ENCODE measurements at regions not wholly inside any gene's neighbourhood (a gene's known extent, or its start where the extent isn't known, plus 50 kb on each side); places are given as distances from the start of the nearest gene placed in this dataset.

DNA sequence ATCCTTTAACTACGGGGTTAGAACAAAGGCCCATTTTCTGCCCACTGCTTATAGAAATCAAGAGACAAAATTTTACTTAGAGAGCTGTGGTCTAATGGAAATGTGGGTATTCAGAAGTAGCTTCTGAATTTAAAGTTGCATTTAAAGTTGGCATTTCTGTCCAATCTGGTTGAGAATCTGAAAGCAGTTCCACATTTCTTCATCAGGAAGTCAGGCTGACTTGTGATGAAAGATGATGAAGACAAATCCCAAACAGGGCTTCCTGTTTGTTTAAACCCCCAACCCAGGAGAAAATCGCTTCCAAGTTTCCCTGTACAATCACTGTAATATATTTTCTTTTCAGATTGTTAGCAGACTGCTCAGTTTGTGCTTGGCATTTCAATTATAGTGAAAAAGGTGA lies 345.3 kb downstream of the SPRY1 start:
- Mint-ChIP-seq H3K27me3 (ENCODE audit: low read depth) (no peaks in the 10 kb centered on the region), H3K4me1 (peaks cover 19% of the 10 kb centered on the region), H3K27ac (no peak overlapping the region), H3K36me3 (no peaks in the 10 kb centered on the region), H3K4me3 (no peak overlapping the region), H3K9me3 (no peaks in the 10 kb centered on the region)
- TF ChIP-seq, protein P1, sequence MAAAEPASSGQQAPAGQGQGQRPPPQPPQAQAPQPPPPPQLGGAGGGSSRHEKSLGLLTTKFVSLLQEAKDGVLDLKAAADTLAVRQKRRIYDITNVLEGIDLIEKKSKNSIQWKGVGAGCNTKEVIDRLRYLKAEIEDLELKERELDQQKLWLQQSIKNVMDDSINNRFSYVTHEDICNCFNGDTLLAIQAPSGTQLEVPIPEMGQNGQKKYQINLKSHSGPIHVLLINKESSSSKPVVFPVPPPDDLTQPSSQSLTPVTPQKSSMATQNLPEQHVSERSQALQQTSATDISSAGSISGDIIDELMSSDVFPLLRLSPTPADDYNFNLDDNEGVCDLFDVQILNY (CRISPR knock-in tag; IDR thresholded peaks at IDR 0.05), result no peak
- no peak for TF ChIP-seq IRF2 (CRISPR knock-in tag; IDR thresholded peaks at IDR 0.05; ENCODE audit: borderline replicate concordance, low read depth)
- no peak for TF ChIP-seq JAZF1 (CRISPR knock-in tag; IDR thresholded peaks at IDR 0.05)
- TF ChIP-seq ZNF396 (CRISPR knock-in tag; IDR thresholded peaks at IDR 0.05; ENCODE audit: borderline replicate concordance), result no peak
- no peak for TF ChIP-seq ATF1 (CRISPR knock-in tag; IDR thresholded peaks at IDR 0.05)
- TF ChIP-seq TEAD1 (CRISPR knock-in tag; IDR thresholded peaks at IDR 0.05), result no peak
- TF ChIP-seq MYBL2 (CRISPR knock-in tag; IDR thresholded peaks at IDR 0.05), result no peak
- TF ChIP-seq CREM (CRISPR knock-in tag; IDR thresholded peaks at IDR 0.05), result no peak
- TF ChIP-seq ZBTB43 (CRISPR knock-in tag; IDR thresholded peaks at IDR 0.05), result no peak
- no peak for TF ChIP-seq HMGA2 (CRISPR knock-in tag; IDR thresholded peaks at IDR 0.05)
- TF ChIP-seq RELA (CRISPR knock-in tag; IDR thresholded peaks at IDR 0.05; ENCODE audit: borderline replicate concordance), result no peak
- CTCF ChIA-PET, result no interaction called here
- DNase-seq (ENCODE audit: low spot score), result no peak
- ATAC-seq, result no peak
- POLR2A ChIA-PET, result no interaction called here

- TF ChIP-seq NR3C1 (CRISPR knock-in tag; conservative IDR thresholded peaks at IDR 0.05; ENCODE audit: low read depth), result no peak
- TF ChIP-seq, protein P2, sequence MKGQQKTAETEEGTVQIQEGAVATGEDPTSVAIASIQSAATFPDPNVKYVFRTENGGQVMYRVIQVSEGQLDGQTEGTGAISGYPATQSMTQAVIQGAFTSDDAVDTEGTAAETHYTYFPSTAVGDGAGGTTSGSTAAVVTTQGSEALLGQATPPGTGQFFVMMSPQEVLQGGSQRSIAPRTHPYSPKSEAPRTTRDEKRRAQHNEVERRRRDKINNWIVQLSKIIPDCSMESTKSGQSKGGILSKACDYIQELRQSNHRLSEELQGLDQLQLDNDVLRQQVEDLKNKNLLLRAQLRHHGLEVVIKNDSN (CRISPR knock-in tag; IDR thresholded peaks at IDR 0.05), result no peak
- TF ChIP-seq, protein P3, sequence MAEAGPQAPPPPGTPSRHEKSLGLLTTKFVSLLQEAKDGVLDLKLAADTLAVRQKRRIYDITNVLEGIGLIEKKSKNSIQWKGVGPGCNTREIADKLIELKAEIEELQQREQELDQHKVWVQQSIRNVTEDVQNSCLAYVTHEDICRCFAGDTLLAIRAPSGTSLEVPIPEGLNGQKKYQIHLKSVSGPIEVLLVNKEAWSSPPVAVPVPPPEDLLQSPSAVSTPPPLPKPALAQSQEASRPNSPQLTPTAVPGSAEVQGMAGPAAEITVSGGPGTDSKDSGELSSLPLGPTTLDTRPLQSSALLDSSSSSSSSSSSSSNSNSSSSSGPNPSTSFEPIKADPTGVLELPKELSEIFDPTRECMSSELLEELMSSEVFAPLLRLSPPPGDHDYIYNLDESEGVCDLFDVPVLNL (CRISPR knock-in tag; IDR thresholded peaks at IDR 0.05; ENCODE audit: borderline replicate concordance, low read depth), result no peak
- TF ChIP-seq, protein P4, sequence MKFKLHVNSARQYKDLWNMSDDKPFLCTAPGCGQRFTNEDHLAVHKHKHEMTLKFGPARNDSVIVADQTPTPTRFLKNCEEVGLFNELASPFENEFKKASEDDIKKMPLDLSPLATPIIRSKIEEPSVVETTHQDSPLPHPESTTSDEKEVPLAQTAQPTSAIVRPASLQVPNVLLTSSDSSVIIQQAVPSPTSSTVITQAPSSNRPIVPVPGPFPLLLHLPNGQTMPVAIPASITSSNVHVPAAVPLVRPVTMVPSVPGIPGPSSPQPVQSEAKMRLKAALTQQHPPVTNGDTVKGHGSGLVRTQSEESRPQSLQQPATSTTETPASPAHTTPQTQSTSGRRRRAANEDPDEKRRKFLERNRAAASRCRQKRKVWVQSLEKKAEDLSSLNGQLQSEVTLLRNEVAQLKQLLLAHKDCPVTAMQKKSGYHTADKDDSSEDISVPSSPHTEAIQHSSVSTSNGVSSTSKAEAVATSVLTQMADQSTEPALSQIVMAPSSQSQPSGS (CRISPR knock-in tag; IDR thresholded peaks at IDR 0.05; ENCODE audit: borderline replicate concordance, low read depth), result no peak
- no peak for TF ChIP-seq IRF1 (CRISPR knock-in tag; IDR thresholded peaks at IDR 0.05)
- TF ChIP-seq, protein P5, sequence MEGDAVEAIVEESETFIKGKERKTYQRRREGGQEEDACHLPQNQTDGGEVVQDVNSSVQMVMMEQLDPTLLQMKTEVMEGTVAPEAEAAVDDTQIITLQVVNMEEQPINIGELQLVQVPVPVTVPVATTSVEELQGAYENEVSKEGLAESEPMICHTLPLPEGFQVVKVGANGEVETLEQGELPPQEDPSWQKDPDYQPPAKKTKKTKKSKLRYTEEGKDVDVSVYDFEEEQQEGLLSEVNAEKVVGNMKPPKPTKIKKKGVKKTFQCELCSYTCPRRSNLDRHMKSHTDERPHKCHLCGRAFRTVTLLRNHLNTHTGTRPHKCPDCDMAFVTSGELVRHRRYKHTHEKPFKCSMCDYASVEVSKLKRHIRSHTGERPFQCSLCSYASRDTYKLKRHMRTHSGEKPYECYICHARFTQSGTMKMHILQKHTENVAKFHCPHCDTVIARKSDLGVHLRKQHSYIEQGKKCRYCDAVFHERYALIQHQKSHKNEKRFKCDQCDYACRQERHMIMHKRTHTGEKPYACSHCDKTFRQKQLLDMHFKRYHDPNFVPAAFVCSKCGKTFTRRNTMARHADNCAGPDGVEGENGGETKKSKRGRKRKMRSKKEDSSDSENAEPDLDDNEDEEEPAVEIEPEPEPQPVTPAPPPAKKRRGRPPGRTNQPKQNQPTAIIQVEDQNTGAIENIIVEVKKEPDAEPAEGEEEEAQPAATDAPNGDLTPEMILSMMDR (IDR thresholded peaks at IDR 0.05), result no peak
- no peak for TF ChIP-seq MXD4 (CRISPR knock-in tag; IDR thresholded peaks at IDR 0.05; ENCODE audit: borderline replicate concordance)
- TF ChIP-seq SP1 (CRISPR knock-in tag; conservative IDR thresholded peaks at IDR 0.05), result no peak
- CTCF ChIA-PET, result no interaction called here
- H3K27me3 Mint-ChIP-seq (ENCODE audit: low read depth), result no peaks in the 10 kb centered on the region
- H3K4me3 Mint-ChIP-seq, result no peak overlapping the region
- no peaks in the 10 kb centered on the region for H3K36me3 Mint-ChIP-seq
- H3K27ac Mint-ChIP-seq, result no peak overlapping the region
- H3K9me3 Mint-ChIP-seq, result no peaks in the 10 kb centered on the region
- DNase-seq (ENCODE audit: low spot score) (no peak), ATAC-seq (no peak)
- POLR2A ChIA-PET, result no interaction called here
- peaks cover 31% of the 10 kb centered on the region for H3K4me1 Mint-ChIP-seq
Measured at GRCh38 chr4:123743848-123744247, 347.3 kb downstream of the SPRY1 start.

Measured in WTC11 (cell line).